ENCODE measurements at regions not wholly inside any gene's neighbourhood (a gene's known extent, or its start where the extent isn't known, plus 50 kb on each side); places are given as distances from the start of the nearest gene placed in this dataset.

DNA sequence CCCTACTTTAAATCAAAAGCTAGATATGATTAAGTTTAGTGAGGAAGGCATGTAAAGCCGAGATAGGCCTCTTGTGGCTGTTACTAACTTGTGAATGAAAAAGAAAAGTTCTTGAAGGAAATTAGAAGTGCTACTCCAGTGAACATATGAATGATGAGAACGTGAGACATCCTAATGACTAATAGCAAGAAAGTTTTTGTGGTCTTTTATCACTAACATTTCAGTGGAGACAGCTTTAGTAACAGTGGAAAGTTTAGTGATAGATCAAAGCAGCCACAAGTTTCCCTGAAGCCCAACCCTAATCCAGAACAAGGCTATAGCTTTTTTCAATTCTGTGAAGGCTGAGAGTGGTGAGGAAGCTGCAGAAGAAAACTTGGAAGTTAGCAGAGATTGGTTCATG is 73.6 kb upstream of the LRRC8B start (continued):
- TF ChIP-seq, protein P1, sequence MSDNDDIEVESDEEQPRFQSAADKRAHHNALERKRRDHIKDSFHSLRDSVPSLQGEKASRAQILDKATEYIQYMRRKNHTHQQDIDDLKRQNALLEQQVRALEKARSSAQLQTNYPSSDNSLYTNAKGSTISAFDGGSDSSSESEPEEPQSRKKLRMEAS (IDR thresholded peaks at IDR 0.05), result no peak
- TF ChIP-seq JUND (IDR thresholded peaks at IDR 0.05) (no peak), RAD21 (IDR thresholded peaks at IDR 0.05) (no peak), YY1 (IDR thresholded peaks at IDR 0.05) (no peak), NR2F2 (IDR thresholded peaks at IDR 0.05) (no peak), EGR1 (IDR thresholded peaks at IDR 0.05; ENCODE audit: low read depth in 2 of 2) (no peak)
- TF ChIP-seq, protein P2, sequence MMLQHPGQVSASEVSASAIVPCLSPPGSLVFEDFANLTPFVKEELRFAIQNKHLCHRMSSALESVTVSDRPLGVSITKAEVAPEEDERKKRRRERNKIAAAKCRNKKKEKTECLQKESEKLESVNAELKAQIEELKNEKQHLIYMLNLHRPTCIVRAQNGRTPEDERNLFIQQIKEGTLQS (IDR thresholded peaks at IDR 0.05), result no peak

DNA sequence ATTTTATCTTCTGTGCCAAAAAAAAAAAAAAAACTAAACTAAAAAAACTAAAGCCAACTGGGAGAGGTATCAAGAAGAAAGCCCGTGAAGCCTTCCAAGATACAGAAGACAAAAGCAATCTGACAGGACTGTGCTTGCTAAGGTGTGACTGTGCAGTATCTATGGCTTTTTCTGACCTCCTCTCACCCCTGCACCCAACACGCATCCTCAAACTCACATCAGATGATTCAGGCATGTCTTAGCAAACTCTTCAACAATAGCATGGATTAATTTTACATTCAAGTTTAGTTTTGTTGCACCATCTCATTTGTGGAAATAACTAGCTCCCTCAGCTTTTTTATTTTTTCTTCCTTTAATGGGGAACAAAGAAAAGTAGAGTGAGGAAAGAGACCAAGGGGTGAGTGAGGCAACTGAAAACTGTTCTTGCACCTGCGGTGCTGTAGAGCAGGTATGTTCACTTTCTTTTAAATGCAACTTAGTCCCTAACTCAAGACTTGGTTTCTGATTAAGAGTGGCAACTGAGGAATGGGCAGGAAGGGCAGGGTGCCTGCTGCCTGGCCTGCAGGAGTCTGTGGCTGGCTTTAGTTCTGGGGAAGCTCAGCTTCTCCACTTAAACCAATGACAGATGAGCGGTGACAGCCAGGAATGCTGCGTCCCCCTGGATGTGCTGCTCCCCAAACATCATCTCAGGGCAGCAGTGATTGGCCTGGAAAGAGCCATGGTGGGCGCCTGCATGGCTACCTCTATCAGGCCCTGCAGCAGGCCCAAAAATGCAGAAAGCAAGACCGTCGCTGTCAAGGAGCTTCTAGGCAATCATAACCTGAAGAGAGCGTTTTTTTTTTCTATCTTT is 71.3 kb upstream of the LRRC8B start:
- Histone ChIP-seq H3K9ac (ENCODE audit: low read depth in 1 of 2, low read length in 2 of 2) (no peak overlapping the region), H3K36me3 (ENCODE audit: control insufficient read depth in 4 of 4, insufficient read depth in 3 of 4, low read depth in 1 of 4, low read length in 3 of 4) (no peaks in the 10 kb centered on the region), H3K4me1 (ENCODE audit: control insufficient read depth in 4 of 4, insufficient read depth in 4 of 4, low read length in 3 of 4) (peaks cover 0 to 2% (median 0%) of the 10 kb centered on the region in 4 donors), H3K4me3 (ENCODE audit: low read depth in 1 of 3, low read length in 3 of 3) (no peak overlapping the region), H3K9me3 (ENCODE audit: control insufficient read depth in 4 of 4, low read length in 3 of 4) (no peaks in the 10 kb centered on the region), H3K27ac (ENCODE audit: low read depth in 1 of 2, low read length in 2 of 2) (no peak overlapping the region), H3K27me3 (ENCODE audit: control insufficient read depth in 4 of 4, insufficient read depth in 4 of 4, low read length in 3 of 4) (no peaks in the 10 kb centered on the region)
- 94% methylated on average over 9 of the region's 9 CpGs for WGBS
- TF ChIP-seq, protein P2 (IDR thresholded peaks at IDR 0.05), result no peak
- no peak for TF ChIP-seq REST (IDR thresholded peaks at IDR 0.05)
- TF ChIP-seq HNF4G (IDR thresholded peaks at IDR 0.05), result no peak
- TF ChIP-seq, protein P3, sequence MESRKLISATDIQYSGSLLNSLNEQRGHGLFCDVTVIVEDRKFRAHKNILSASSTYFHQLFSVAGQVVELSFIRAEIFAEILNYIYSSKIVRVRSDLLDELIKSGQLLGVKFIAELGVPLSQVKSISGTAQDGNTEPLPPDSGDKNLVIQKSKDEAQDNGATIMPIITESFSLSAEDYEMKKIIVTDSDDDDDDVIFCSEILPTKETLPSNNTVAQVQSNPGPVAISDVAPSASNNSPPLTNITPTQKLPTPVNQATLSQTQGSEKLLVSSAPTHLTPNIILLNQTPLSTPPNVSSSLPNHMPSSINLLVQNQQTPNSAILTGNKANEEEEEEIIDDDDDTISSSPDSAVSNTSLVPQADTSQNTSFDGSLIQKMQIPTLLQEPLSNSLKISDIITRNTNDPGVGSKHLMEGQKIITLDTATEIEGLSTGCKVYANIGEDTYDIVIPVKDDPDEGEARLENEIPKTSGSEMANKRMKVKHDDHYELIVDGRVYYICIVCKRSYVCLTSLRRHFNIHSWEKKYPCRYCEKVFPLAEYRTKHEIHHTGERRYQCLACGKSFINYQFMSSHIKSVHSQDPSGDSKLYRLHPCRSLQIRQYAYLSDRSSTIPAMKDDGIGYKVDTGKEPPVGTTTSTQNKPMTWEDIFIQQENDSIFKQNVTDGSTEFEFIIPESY (IDR thresholded peaks at IDR 0.05), result no peak
- no peak for TF ChIP-seq CTCF (IDR thresholded peaks at IDR 0.05; ENCODE audit: low read depth, low read length, missing input control)
- no peak for TF ChIP-seq GABPA (IDR thresholded peaks at IDR 0.05 in 1 of 2, conservative IDR thresholded peaks at IDR 0.05 in 1 of 2)
- no peak for TF ChIP-seq FOXA1 (IDR thresholded peaks at IDR 0.05)
- TF ChIP-seq, protein P1 (IDR thresholded peaks at IDR 0.05), result no peak
- DNase-seq (ENCODE audit: low spot score), result no peak
